Activated CD4-positive, alpha-beta T cell treated with anti-CD3 and anti-CD28 coated beads for 36 hours (primary cell): ENCODE measurements at regions not wholly inside any gene's neighbourhood (a gene's known extent, or its start where the extent isn't known, plus 50 kb on each side); places are given as distances from the start of the nearest gene placed in this dataset.

Experiments used
- ATAC-seq: fragments of 200-7000 bp; cut with Tn5 transposase; one replicate; pipeline ENCODE4 v1.10.0; 2021; ENCODE audit warnings: mild to moderate bottlenecking, moderate library complexity
- CTCF ChIA-PET: fragments of 350-600 bp; sonication (Branson Sonifier 250); formaldehyde crosslinking; loops from one replicate; lab custom pipeline; 2021; ENCODE audit warnings: antibody characterized with exemption; lab: Charles Lee
- POLR2A ChIA-PET: fragments of 350-600 bp; sonication (Branson Sonifier 250); formaldehyde crosslinking; loops from one replicate; lab custom pipeline; 2021; ENCODE audit warnings: antibody characterized with exemption, inconsistent platforms; lab: Charles Lee
- DNase-seq: peaks from one replicate; pipeline ENCODE4 v3.0.0-alpha.2; 2020
- H3K27ac Mint-ChIP-seq: one replicate; pipeline ENCODE4 v1.8.0; 2021; ENCODE audit warnings: mixed read lengths
- H3K27me3 Mint-ChIP-seq: one replicate; pipeline ENCODE4 v1.8.0; 2021; ENCODE audit warnings: mixed read lengths
- H3K36me3 Mint-ChIP-seq: one replicate; pipeline ENCODE4 v1.8.0; 2021; ENCODE audit warnings: low read depth, mixed read lengths
- H3K4me1 Mint-ChIP-seq: one replicate; pipeline ENCODE4 v1.8.0; 2021; ENCODE audit warnings: mixed read lengths
- H3K4me3 Mint-ChIP-seq: one replicate; pipeline ENCODE4 v1.8.0; 2021; ENCODE audit warnings: mild to moderate bottlenecking, moderate library complexity, mixed read lengths
- H3K9me3 Mint-ChIP-seq: one replicate; pipeline ENCODE4 v1.8.0; 2021; ENCODE audit warnings: low read depth, mixed read lengths
- intact Hi-C, 2 experiments: fragments of 100-400 bp; cut with DNase I in 1 of 2; cut with micrococcal nuclease in 1 of 2; formaldehyde crosslinking; loops; one replicate each; pipeline versions ENCODE4 v1.14.2 to v1.15.1; 2022 to 2024; cut with DNase I, micrococcal nuclease

DNA sequence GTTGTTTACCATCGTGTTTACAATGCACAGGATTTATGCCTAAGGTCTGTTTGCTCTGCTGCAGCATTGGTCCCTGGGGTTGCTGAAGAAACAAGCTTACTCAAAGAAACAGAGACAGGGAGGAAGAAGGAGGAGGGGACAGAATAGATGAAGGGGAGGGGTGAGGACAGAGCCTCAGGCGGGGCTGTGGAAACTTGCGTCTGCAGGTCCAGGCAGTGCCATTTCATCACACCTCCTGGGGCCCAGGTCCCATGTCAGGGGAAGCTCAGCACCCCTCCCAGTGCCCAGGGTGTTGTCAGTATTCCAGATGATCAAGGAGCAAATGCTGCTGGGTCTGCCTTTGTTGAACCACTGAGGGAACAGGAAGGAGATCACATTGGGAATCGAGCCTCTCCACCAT, 1406.8 kb downstream of the TBC1D22A start:
- no peak for ATAC-seq
- POLR2A ChIA-PET, result no interaction called here
- H3K27me3 Mint-ChIP-seq, result peaks cover 3% of the 10 kb centered on the region
- CTCF ChIA-PET, result no interaction called here
- H3K4me3 Mint-ChIP-seq, result no peak overlapping the region
- no peaks in the 10 kb centered on the region for H3K36me3 Mint-ChIP-seq
- H3K9me3 Mint-ChIP-seq, result no peaks in the 10 kb centered on the region
- no peak for DNase-seq
- H3K27ac Mint-ChIP-seq, result no peak overlapping the region
- no peaks in the 10 kb centered on the region for H3K4me1 Mint-ChIP-seq
- intact Hi-C loops, result no loop called here

DNA sequence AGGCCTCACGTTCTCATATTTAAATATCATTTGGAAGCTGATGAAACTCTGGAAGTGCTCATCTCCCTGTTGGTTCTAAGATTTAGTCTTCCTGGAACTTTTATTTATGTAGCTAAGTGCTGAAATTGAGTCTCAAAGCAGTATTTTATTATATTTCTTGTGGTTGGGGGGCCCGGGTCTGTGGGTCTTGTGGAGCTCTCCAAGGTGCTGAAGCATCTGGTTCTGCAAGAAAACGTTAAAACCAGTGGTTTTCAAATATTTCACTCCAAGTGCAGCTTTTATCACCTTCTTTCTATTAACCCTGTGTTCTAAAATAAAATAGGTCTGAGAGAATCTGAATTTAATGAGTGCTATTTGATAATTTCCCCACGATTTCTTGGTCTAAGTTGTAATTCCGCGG, 1404.8 kb downstream of the TBC1D22A start:
- Mint-ChIP-seq H3K9me3 (no peaks in the 10 kb centered on the region), H3K4me3 (no peak overlapping the region), H3K27ac (no peak overlapping the region), H3K4me1 (no peaks in the 10 kb centered on the region), H3K36me3 (no peaks in the 10 kb centered on the region), H3K27me3 (peaks cover 3% of the 10 kb centered on the region)
- no peak for ATAC-seq
- ChIA-PET POLR2A (interaction anchor here (0.7 kb wide), 1 partner anchor 572 kb away, joined by 3 read pairs; no protein-coding TSS in a partner anchor), CTCF (interaction anchor here (0.6 to 0.7 kb wide), 2 partner anchors 425 to 1789 kb away, joined by 3 read pairs; no protein-coding TSS in a partner anchor)
- intact Hi-C loops, result no loop called here
- DNase-seq, result no peak

DNA sequence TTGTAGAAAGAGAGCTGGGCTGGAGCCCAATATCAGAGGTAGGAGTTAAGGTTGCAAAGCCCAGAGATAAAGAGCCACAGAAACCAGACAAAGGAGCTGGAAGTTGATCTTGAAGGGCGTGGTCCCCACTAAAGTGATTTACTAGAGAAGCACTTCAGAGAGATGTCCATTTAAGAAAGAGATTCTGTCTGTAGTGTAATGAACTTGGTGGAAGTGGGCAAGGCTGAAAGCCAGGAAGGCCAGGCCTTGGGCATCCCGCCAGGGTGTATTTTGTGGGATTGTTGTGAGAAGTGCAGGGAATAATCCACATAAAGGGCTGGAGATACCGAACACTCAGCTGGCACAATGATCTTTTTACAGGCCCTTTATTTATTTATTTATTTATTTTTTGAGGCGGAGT, 1398.8 kb downstream of the TBC1D22A start:
- ChIA-PET POLR2A (no interaction called here), CTCF (no interaction called here)
- Mint-ChIP-seq H3K27ac (no peak overlapping the region), H3K36me3 (no peaks in the 10 kb centered on the region), H3K27me3 (no peaks in the 10 kb centered on the region), H3K4me3 (no peak overlapping the region), H3K9me3 (no peaks in the 10 kb centered on the region), H3K4me1 (no peaks in the 10 kb centered on the region)
- ATAC-seq (no peak), DNase-seq (no peak)
- intact Hi-C loops, result no loop called here

DNA sequence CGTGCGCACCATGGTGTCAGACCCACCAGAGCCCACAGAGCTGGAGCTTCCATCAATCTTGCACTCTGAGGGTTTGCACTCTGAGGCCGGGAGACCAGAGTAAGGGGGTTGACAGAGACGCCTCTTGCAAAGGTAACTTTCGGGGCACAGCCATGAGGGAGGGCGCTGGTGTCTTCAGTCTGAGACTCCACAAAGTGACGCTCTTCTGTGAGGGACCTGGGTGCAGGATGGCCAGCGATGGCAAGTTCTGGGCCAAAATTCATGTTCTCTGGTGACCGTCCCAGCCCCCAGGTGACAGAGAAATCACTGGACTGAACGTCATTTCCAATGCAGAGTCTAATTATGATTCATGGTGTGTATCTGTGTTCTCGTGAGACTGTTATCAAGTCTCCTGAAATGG, 1395.2 kb downstream of the TBC1D22A start:
- ATAC-seq (no peak), DNase-seq (no peak)
- H3K9me3 Mint-ChIP-seq, result no peaks in the 10 kb centered on the region
- H3K27ac Mint-ChIP-seq, result no peak overlapping the region
- no peak overlapping the region for H3K4me3 Mint-ChIP-seq
- POLR2A ChIA-PET, result no interaction called here
- H3K36me3 Mint-ChIP-seq, result no peaks in the 10 kb centered on the region
- no peaks in the 10 kb centered on the region for H3K27me3 Mint-ChIP-seq
- intact Hi-C loops, result no loop called here
- no peaks in the 10 kb centered on the region for H3K4me1 Mint-ChIP-seq
- CTCF ChIA-PET, result no interaction called here

DNA sequence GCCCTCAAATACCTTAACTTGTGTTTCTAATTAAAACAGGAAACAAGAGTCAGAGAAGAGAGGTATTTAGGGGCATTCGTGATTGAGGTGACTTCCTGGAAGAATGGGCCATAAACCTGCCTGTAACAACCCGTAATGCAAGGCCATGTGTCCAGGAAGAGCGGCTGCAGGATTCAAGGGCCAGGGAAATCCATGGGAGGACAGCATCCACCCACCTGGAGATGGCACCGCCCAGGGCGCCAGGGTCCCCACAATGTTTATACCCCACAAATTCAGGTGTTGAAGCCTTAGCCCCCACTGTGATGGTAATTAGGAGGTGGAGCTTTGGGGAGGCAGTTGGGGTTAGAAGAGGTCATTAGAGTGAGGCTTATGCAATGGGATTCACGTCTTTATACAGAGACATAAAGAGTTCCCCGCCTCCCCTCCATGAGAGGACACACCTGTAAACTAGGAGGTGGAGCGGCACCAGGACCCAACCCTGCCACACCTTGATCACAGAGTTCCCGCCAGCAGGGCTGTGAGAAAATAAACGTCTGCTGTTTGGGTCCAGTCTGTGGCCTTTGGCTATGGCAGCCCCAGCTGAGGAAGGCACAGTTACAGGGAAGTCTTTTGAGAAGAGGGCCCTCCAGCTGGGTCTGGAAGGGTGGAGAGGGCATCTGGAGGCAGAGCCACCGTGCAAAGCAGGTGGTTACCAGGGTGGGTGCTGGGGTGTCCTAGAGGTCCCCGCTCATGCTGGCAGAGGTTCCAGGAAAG, 1394.3 kb downstream of the TBC1D22A start:
- Mint-ChIP-seq H3K27me3 (no peaks in the 10 kb centered on the region), H3K27ac (no peak overlapping the region), H3K4me3 (no peak overlapping the region), H3K9me3 (no peaks in the 10 kb centered on the region), H3K4me1 (no peaks in the 10 kb centered on the region), H3K36me3 (no peaks in the 10 kb centered on the region)
- POLR2A ChIA-PET, result no interaction called here
- DNase-seq, result no peak
- ATAC-seq, result no peak
- CTCF ChIA-PET, result interaction anchor here (1.0 kb wide), 1 partner anchor 18 kb away, joined by 3 read pairs; no protein-coding TSS in a partner anchor
- intact Hi-C loops, result no loop called here

DNA sequence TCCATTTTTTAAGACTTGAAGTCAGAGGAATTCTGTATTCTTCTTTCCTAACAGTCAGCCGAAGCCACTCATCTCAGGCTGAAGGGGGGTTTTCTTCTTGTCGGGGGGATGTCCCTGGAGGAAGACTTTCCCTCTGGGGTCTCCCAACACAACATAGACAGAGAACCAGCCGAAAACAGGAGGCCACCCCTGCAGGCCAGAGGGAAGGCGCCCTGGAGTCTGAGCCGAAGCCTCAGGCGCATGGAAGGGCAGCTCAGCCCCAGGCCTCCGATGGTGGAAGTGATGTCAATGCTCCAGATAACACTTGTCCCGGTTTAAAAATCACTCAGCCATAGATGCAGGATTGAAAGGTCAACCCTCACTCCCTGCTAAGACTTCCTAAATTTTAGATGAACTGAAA, 1393.0 kb downstream of the TBC1D22A start:
- no peaks in the 10 kb centered on the region for H3K36me3 Mint-ChIP-seq
- no peaks in the 10 kb centered on the region for H3K4me1 Mint-ChIP-seq
- ChIA-PET CTCF (interaction anchor here (0.5 kb wide), 1 partner anchor 20 kb away, joined by 3 read pairs; no protein-coding TSS in a partner anchor), POLR2A (no interaction called here)
- no peaks in the 10 kb centered on the region for H3K9me3 Mint-ChIP-seq
- DNase-seq (no peak), ATAC-seq (no peak)
- no peak overlapping the region for H3K27ac Mint-ChIP-seq
- H3K27me3 Mint-ChIP-seq, result no peaks in the 10 kb centered on the region
- H3K4me3 Mint-ChIP-seq, result no peak overlapping the region
- intact Hi-C loops, result no loop called here

DNA sequence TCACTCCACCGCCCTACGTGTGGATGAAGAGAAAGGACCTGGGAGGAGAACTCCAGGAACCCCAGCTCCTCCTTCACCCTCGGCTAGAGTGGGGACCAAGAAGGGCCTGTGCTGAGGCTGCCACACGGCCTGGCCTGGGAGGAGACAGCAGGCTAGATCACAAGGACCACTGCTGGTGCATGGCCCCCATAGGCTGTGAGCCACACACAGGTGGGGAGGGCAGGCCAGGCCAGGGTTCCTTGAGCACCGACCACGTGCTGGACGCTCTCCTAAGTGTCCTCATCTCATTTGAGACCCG, 1392.4 kb downstream of the TBC1D22A start:
- ChIA-PET POLR2A (no interaction called here), CTCF (no interaction called here)
- Mint-ChIP-seq H3K4me1 (no peaks in the 10 kb centered on the region), H3K27ac (no peak overlapping the region), H3K27me3 (no peaks in the 10 kb centered on the region), H3K4me3 (no peak overlapping the region), H3K9me3 (no peaks in the 10 kb centered on the region), H3K36me3 (no peaks in the 10 kb centered on the region)
- DNase-seq (no peak), ATAC-seq (no peak)
- intact Hi-C loops, result no loop called here

DNA sequence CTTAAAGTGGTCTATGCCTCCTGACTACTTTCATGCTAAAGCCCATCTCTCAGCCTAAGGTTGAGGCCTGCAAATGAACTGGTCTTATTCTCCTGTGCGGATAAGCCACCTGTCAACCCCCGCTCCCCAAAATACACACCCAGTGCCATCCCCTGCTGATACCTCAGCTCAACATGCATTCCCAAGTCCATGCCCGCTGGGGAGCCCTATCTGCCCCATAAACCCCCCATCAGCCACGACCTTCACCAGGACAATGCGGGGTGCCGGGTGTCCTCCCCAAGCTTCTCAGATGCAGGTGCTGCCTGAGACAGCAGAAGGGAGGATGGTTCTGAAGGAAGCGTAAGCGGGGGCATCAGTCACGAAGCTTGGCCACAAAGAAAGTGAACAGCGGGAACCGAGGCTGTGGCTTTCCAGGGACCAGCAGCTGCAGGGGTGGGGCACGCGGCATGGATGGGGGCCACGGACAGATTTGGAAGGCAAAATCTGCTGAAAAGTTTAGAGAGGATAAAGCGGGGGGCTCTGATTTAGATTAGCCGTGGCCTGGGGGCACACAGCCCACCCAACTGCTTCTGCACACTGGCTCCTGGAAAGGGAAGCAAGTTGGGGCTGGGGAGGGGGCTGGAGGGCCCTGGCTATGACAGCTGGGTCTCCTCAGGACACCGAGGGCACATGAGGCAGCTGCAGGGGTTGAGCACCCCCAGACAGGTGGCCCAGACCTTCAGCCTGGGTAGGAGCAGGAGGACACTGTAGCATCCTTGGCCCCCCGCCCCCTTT, 1391.9 kb downstream of the TBC1D22A start:
- ATAC-seq (no peak), DNase-seq (no peak)
- no peak overlapping the region for H3K27ac Mint-ChIP-seq
- no peaks in the 10 kb centered on the region for H3K27me3 Mint-ChIP-seq
- intact Hi-C loops, result no loop called here
- no peaks in the 10 kb centered on the region for H3K9me3 Mint-ChIP-seq
- no peak overlapping the region for H3K4me3 Mint-ChIP-seq
- H3K4me1 Mint-ChIP-seq, result no peaks in the 10 kb centered on the region
- H3K36me3 Mint-ChIP-seq, result no peaks in the 10 kb centered on the region
- CTCF ChIA-PET, result no interaction called here
- POLR2A ChIA-PET, result no interaction called here

DNA sequence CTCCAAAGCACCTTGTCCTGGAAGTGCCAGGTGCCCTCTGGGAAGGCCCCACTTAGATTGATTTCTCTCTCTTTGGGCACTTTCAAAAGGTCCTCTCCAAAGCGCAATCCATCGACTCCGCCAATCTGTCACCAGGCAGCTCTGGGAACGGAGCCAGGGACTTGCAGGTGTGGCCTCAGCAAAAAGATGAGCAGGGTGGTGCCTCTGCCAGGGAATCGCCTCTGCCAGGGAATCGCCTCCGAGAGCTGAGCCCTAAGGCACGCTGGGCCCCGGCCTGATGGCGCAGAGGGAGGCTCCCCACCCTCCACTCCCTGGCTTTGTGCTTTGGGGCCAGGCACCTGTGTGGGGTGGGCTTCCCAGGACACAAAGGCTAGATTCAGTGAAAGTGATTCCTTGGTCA, 1391.3 kb downstream of the TBC1D22A start:
- Mint-ChIP-seq H3K4me1 (no peaks in the 10 kb centered on the region), H3K9me3 (no peaks in the 10 kb centered on the region), H3K36me3 (no peaks in the 10 kb centered on the region), H3K27me3 (no peaks in the 10 kb centered on the region), H3K27ac (no peak overlapping the region), H3K4me3 (no peak overlapping the region)
- ATAC-seq (no peak), DNase-seq (no peak)
- POLR2A ChIA-PET, result no interaction called here
- CTCF ChIA-PET, result no interaction called here
- intact Hi-C loops, result no loop called here

DNA sequence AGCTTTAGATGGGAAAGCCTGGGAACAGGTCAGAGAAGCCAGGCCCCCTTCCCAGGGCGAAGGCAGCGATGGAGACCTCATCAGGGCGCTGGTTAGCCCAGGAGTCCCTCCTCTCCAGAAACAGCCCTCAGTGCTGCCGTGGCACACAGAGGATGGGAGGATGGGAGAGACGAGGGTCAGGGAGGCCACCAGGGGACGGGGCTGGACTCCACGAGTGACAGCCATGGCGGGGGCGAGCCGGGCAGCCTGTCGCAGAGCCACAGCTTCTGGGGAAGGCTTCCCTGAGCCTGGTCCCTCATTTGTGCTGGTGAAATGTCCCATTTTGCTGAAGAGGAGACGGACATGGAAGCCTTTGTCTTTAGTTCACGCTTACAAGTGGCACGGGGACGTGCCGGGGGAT, 1390.5 kb downstream of the TBC1D22A start:
- DNase-seq (no peak), ATAC-seq (no peak)
- Mint-ChIP-seq H3K9me3 (no peaks in the 10 kb centered on the region), H3K27me3 (no peaks in the 10 kb centered on the region), H3K4me3 (no peak overlapping the region), H3K27ac (no peak overlapping the region), H3K36me3 (no peaks in the 10 kb centered on the region), H3K4me1 (no peaks in the 10 kb centered on the region)
- ChIA-PET POLR2A (no interaction called here), CTCF (no interaction called here)
- intact Hi-C loops, result no loop called here

DNA sequence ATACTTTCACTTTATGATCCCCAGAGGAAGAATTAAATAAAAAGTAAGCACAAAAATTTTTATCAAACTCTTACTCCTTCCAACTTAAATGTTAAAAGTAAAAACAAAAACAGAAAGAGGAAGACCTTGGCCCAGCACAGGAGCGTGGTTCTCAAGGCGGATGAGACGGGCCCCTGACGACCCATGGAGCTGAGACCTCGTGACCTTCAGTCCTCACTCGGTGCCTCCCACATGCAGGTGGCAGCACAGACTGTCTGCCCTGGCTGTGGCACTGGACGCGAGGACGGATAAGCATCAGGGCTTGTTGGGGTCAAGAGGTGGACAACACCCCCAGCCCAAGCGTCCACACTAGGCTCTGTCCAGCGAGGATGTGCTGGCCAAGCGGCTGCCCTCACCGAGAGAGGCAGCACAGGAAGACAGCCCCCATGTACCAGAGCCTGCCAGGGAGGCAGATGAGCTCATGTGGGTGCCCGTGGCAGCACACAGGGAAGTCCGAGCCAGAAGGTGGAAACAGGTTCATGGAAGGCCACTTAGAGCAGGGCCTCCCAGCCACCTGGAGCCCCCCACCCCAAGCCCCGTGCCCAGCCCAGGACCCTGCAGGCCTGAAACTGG, 1389.8 kb downstream of the TBC1D22A start:
- no peaks in the 10 kb centered on the region for H3K27me3 Mint-ChIP-seq
- H3K9me3 Mint-ChIP-seq, result no peaks in the 10 kb centered on the region
- CTCF ChIA-PET, result interaction anchor here (0.6 kb wide), 1 partner anchor 106 kb away, joined by 3 read pairs; no protein-coding TSS in a partner anchor
- no peak for DNase-seq
- intact Hi-C loops, result no loop called here
- POLR2A ChIA-PET, result no interaction called here
- no peaks in the 10 kb centered on the region for H3K4me1 Mint-ChIP-seq
- no peaks in the 10 kb centered on the region for H3K36me3 Mint-ChIP-seq
- ATAC-seq, result no peak
- H3K4me3 Mint-ChIP-seq, result no peak overlapping the region
- H3K27ac Mint-ChIP-seq, result no peak overlapping the region

DNA sequence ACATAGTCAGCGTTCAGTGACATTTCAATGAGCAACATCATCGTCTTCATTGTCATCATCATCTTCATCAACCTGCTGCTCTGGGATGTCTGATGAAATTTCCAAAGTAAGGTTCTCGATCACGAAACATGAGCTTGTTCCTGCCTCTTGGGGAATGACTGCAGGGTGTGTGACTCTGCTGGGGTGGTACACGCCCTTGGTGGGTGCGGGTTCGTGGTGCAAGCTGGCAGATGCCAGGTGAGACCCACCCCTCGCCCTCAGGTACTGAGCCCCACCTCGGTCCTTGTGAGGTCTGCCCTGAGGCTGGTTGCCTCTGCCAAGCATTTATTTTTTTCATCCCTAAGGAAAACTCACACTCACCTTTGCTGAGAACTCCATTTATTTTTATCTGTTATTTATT, 1389.2 kb downstream of the TBC1D22A start:
- Mint-ChIP-seq H3K27me3 (no peaks in the 10 kb centered on the region), H3K4me1 (no peaks in the 10 kb centered on the region), H3K4me3 (no peak overlapping the region), H3K36me3 (no peaks in the 10 kb centered on the region), H3K27ac (no peak overlapping the region), H3K9me3 (no peaks in the 10 kb centered on the region)
- ChIA-PET POLR2A (no interaction called here), CTCF (interaction anchor here (0.6 kb wide), 2 partner anchors 105 to 1165 kb away, joined by 3 read pairs; no protein-coding TSS in a partner anchor)
- intact Hi-C loops, result no loop called here
- ATAC-seq (no peak), DNase-seq (no peak)
